ENCODE measurements at regions not wholly inside any gene's neighbourhood (a gene's known extent, or its start where the extent isn't known, plus 50 kb on each side); places are given as distances from the start of the nearest gene placed in this dataset.

- TF ChIP-seq CTCF (IDR thresholded peaks at IDR 0.05; ENCODE audit: borderline replicate concordance, extremely low read depth, low read length, poor library complexity, severe bottlenecking) (no peak), EZH2 (IDR thresholded peaks at IDR 0.05; ENCODE audit: borderline replicate concordance, low read depth, low read length, severe bottlenecking) (no peak)
These were observed 90.8 kb downstream of the FAM50B start for GRCh38 chr6:3939964-3940363.

Measured in DND-41 (cell line).